PC-9 (cell line): ENCODE measurements at regions not wholly inside any gene's neighbourhood (a gene's known extent, or its start where the extent isn't known, plus 50 kb on each side); places are given as distances from the start of the nearest gene placed in this dataset.

Experiments used
- EZH2 ChIP-seq: fragments of 200-600 bp; sonication (generic); IDR thresholded peaks from 2 replicates; pipeline ENCODE4 v1.8.0; 2017; ENCODE audit warnings: antibody characterized with exemption, low read depth
- TF ChIP-seq, protein P1 (sequence below): fragments of 200-600 bp; sonication (generic); conservative IDR thresholded peaks from 2 replicates; pipeline ENCODE4 v1.6.1; 2017; ENCODE audit warnings: mixed run types, antibody characterized with exemption, mild to moderate bottlenecking, moderate library complexity

DNA sequence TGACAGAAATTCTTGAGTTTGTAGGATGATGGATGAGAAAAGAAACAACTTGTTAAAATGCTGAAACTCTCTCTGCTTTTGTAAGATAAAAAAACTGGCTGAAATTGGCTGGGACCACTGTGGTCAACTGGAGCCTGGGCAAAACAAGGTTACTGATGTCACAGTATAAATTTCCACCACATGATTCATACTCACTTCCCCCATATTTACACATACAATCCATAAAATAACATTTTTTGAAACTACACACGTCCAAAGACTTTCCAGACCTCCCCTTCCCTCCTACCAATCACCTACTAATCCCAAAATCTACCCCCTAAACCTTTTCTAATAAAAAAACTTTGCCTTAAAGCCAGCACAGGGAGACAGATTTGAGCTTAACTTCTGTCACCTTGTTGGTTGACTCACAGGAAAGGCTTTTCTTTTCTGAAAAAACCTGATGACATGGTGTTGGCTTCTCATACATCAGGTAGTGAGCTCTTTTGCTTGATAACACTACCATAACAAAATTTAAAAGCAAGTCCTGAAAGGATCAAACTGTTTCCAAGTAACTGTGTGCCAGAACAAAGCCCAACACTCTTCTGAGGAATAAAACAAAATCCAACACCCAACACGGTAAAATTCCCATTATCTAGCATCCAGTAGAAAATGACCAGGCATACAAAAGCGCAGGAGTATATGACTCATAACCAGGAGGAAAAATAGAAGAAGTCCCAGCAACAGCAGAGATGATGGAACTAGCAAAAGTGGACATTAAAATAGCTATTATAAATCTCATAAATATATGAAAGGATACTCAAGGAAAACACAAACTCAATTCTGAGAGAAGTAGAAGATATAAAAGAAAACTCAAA, 87.3 kb upstream of the SNRK start:
- TF ChIP-seq, protein P1, sequence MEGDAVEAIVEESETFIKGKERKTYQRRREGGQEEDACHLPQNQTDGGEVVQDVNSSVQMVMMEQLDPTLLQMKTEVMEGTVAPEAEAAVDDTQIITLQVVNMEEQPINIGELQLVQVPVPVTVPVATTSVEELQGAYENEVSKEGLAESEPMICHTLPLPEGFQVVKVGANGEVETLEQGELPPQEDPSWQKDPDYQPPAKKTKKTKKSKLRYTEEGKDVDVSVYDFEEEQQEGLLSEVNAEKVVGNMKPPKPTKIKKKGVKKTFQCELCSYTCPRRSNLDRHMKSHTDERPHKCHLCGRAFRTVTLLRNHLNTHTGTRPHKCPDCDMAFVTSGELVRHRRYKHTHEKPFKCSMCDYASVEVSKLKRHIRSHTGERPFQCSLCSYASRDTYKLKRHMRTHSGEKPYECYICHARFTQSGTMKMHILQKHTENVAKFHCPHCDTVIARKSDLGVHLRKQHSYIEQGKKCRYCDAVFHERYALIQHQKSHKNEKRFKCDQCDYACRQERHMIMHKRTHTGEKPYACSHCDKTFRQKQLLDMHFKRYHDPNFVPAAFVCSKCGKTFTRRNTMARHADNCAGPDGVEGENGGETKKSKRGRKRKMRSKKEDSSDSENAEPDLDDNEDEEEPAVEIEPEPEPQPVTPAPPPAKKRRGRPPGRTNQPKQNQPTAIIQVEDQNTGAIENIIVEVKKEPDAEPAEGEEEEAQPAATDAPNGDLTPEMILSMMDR, result no peak
- no peak for TF ChIP-seq EZH2
